Esophagus squamous epithelium (tissue), 5 donors: ENCODE measurements at regions not wholly inside any gene's neighbourhood (a gene's known extent, or its start where the extent isn't known, plus 50 kb on each side); places are given as distances from the start of the nearest gene placed in this dataset.

Source experiments
- DNase-seq: peaks from one replicate; lab custom pipeline; 2025; lab: John Stamatoyannopoulos, UW
- H3K27ac ChIP-seq, 4 donors: fragments of 200-600 bp; sonication (generic); one replicate each; pipeline ENCODE4 v1.5.1; 2016 to 2019; ENCODE audit warnings: mild to moderate bottlenecking in 1 of 4
- H3K27me3 ChIP-seq, 4 donors: fragments of 200-600 bp; sonication (generic); 1 replicate in 3 of 4; 2 replicates in 1 of 4; pipeline versions ENCODE4 v1.5.1 to v1.6.0; 2017 to 2021; ENCODE audit warnings: antibody characterized with exemption in 1 of 4
- H3K36me3 ChIP-seq, 3 donors: fragments of 200-600 bp; sonication (generic); one replicate each; pipeline ENCODE4 v1.5.1; 2016 to 2019
- H3K4me1 ChIP-seq, 3 donors: fragments of 200-600 bp; sonication (generic); one replicate each; pipeline ENCODE4 v1.5.1; 2017 to 2019
- H3K4me3 ChIP-seq, 4 donors: fragments of 200-600 bp; sonication (generic); 1 replicate in 3 of 4; 2 replicates in 1 of 4; pipeline ENCODE4 v1.5.1; 2016 to 2019; ENCODE audit warnings: mild to moderate bottlenecking in 2 of 4, moderate library complexity in 1 of 4
- H3K9me3 ChIP-seq, 3 donors: fragments of 200-600 bp; sonication (generic); one replicate each; pipeline ENCODE4 v1.5.1; 2016 to 2019
- CTCF ChIP-seq, 6 experiments: fragments of 450-650 bp in 4 of 6; fragments of 200-600 bp in 2 of 6; sonication (generic) in 2 of 6; IDR thresholded peaks; one replicate each; pipeline ENCODE4 v1.5.1; 2016 to 2019; ENCODE audit warnings: antibody characterized with exemption in 6 of 6, mild to moderate bottlenecking in 4 of 6, moderate library complexity in 4 of 6
- POLR2A ChIP-seq, 4 donors: fragments of 450-650 bp; IDR thresholded peaks; one replicate each; pipeline ENCODE4 v1.6.1; 2017; ENCODE audit warnings: antibody characterized with exemption in 4 of 4, mild to moderate bottlenecking in 4 of 4, moderate library complexity in 3 of 4
- WGBS, 2 donors: methylation state at CpG; one replicate each; pipeline ENCODE4 v1.1.5; 2018; 5-methylcytosine and 5-hydroxymethylcytosine counted together
- intact Hi-C: fragments of 100-400 bp; cut with DNase I; formaldehyde crosslinking; loops from one replicate; pipeline ENCODE4 v1.15.0; 2022
- donor health status: DM: yes; HTN: yes; CAD: no.

- intact Hi-C loops, result no loop called here
- DNase-seq, result no peak
- 72 to 74% methylated on average over 8 of the region's 8 CpGs for WGBS, 2 donors
Observed at GRCh38 chr18:73942081-73942625, 205.5 kb downstream of the FBXO15 start.

GRCh38 chr18:73940721-73941120, 206.9 kb downstream of the FBXO15 start:
- Histone ChIP-seq H3K9me3 (no peaks in the 10 kb centered on the region), H3K36me3 (no peaks in the 10 kb centered on the region), H3K4me3 (no peak overlapping the region), H3K4me1 (no peaks in the 10 kb centered on the region), H3K27ac (no peak overlapping the region), H3K27me3 (no peaks in the 10 kb centered on the region)
- intact Hi-C loops, result no loop called here
- no peak for DNase-seq
- WGBS, 2 donors, result 47 to 58% methylated on average over 1 to 8 of the region's 8 CpGs
- TF ChIP-seq POLR2A (IDR thresholded peaks at IDR 0.05), result no peak

More at GRCh38 chr18:73942081-73942625, 205.5 kb downstream of the FBXO15 start:
- H3K4me3 ChIP-seq, result no peak overlapping the region
- no peak overlapping the region for H3K27ac ChIP-seq
- no peaks in the 10 kb centered on the region for H3K27me3 ChIP-seq
- H3K4me1 ChIP-seq, result no peaks in the 10 kb centered on the region
- no peaks in the 10 kb centered on the region for H3K9me3 ChIP-seq
- no peak for TF ChIP-seq CTCF (IDR thresholded peaks at IDR 0.05)
- no peaks in the 10 kb centered on the region for H3K36me3 ChIP-seq

GRCh38 chr18:73939391-73939790, 208.2 kb downstream of the FBXO15 start:
- Histone ChIP-seq H3K4me1 (no peaks in the 10 kb centered on the region), H3K27me3 (no peaks in the 10 kb centered on the region), H3K27ac (no peak overlapping the region), H3K9me3 (no peaks in the 10 kb centered on the region), H3K4me3 (no peak overlapping the region), H3K36me3 (no peaks in the 10 kb centered on the region)
- no peak for DNase-seq
- 80 to 91% methylated on average over 5 of the region's 5 CpGs for WGBS, 2 donors
- no peak for TF ChIP-seq CTCF (IDR thresholded peaks at IDR 0.05)
- TF ChIP-seq POLR2A (IDR thresholded peaks at IDR 0.05), result no peak
- intact Hi-C loops, result no loop called here

- H3K9me3 ChIP-seq, result no peaks in the 10 kb centered on the region
- H3K4me3 ChIP-seq, result no peak overlapping the region
- no peak overlapping the region for H3K27ac ChIP-seq
- 70 to 78% methylated on average over 3 of the region's 3 CpGs for WGBS, 2 donors
- no peak for DNase-seq
- intact Hi-C loops, result no loop called here
- H3K27me3 ChIP-seq, result no peaks in the 10 kb centered on the region
- TF ChIP-seq POLR2A (IDR thresholded peaks at IDR 0.05) (no peak), CTCF (IDR thresholded peaks at IDR 0.05) (no peak)
- no peaks in the 10 kb centered on the region for H3K36me3 ChIP-seq
- no peaks in the 10 kb centered on the region for H3K4me1 ChIP-seq
Observed at GRCh38 chr18:73933685-73934084, 213.9 kb downstream of the FBXO15 start.

- intact Hi-C loops, result no loop called here
- TF ChIP-seq CTCF (IDR thresholded peaks at IDR 0.05), result no peak
- no peak for TF ChIP-seq POLR2A (IDR thresholded peaks at IDR 0.05)
- no peak overlapping the region for H3K27ac ChIP-seq
- no peak for DNase-seq
- H3K4me3 ChIP-seq, result no peak overlapping the region
- no peaks in the 10 kb centered on the region for H3K4me1 ChIP-seq
- 76 to 77% methylated on average over 3 to 4 of the region's 4 CpGs for WGBS, 2 donors
- H3K36me3 ChIP-seq, result no peaks in the 10 kb centered on the region
- H3K9me3 ChIP-seq, result no peaks in the 10 kb centered on the region
- no peaks in the 10 kb centered on the region for H3K27me3 ChIP-seq
Observed at GRCh38 chr18:73932976-73933375, 214.7 kb downstream of the FBXO15 start.

GRCh38 chr18:73927496-73927895, 220.1 kb downstream of the FBXO15 start:
- Histone ChIP-seq H3K4me3 (no peak overlapping the region), H3K27ac (no peak overlapping the region), H3K9me3 (no peaks in the 10 kb centered on the region), H3K27me3 (no peaks in the 10 kb centered on the region), H3K36me3 (no peaks in the 10 kb centered on the region), H3K4me1 (no peaks in the 10 kb centered on the region)
- no peak for TF ChIP-seq CTCF (IDR thresholded peaks at IDR 0.05)
- TF ChIP-seq POLR2A (IDR thresholded peaks at IDR 0.05), result no peak
- no peak for DNase-seq
- intact Hi-C loops, result no loop called here
- WGBS, 2 donors, result 86 to 92% methylated on average over 2 of the region's 2 CpGs
